Thyroid gland (tissue), 4 donors: ENCODE measurements at regions not wholly inside any gene's neighbourhood (a gene's known extent, or its start where the extent isn't known, plus 50 kb on each side); places are given as distances from the start of the nearest gene placed in this dataset.

Source experiments
- DNase-seq, 2 donors: peaks; one replicate each; pipeline ENCODE4 v3.0.0-alpha.2; 2019
- H3K27ac ChIP-seq, 3 donors: fragments of 200-600 bp; sonication (generic); 1 replicate in 2 of 3; 2 replicates in 1 of 3; pipeline ENCODE4 v1.5.1; 2016 to 2019; ENCODE audit warnings: mild to moderate bottlenecking in 1 of 3, moderate library complexity in 1 of 3
- H3K27me3 ChIP-seq: fragments of 200-600 bp; sonication (generic); one replicate; pipeline ENCODE4 v1.5.1; 2019
- H3K36me3 ChIP-seq, 2 donors: fragments of 200-600 bp; sonication (generic); one replicate each; pipeline ENCODE4 v1.5.1; 2016 to 2019
- H3K4me1 ChIP-seq, 2 donors: fragments of 200-600 bp; sonication (generic); one replicate each; pipeline ENCODE4 v1.5.1; 2017 to 2019
- H3K4me3 ChIP-seq, 3 donors: fragments of 200-600 bp; sonication (generic); replicated peaks in 1 of 3; 1 replicate in 2 of 3; 2 replicates in 1 of 3; pipeline ENCODE4 v1.5.1; 2016; ENCODE audit warnings: mild to moderate bottlenecking in 1 of 3
- H3K9me3 ChIP-seq: fragments of 200-600 bp; sonication (generic); one replicate; pipeline ENCODE4 v1.5.1; 2017
- POLR2A ChIP-seq, 2 donors: fragments of 450-650 bp; IDR thresholded peaks; one replicate each; pipeline ENCODE4 v1.6.1; 2017; ENCODE audit warnings: antibody characterized with exemption in 2 of 2, mild to moderate bottlenecking in 2 of 2, moderate library complexity in 1 of 2
- WGBS, 2 donors: methylation state at CpG; one replicate each; pipeline ENCODE4 v1.1.5; 2017; 5-methylcytosine and 5-hydroxymethylcytosine counted together
- intact Hi-C: fragments of 100-400 bp; cut with DNase I; formaldehyde crosslinking; loops from one replicate; pipeline ENCODE4 v1.15.1; 2023
- TF ChIP-seq, protein P1 (sequence below), 6 experiments: fragments of 200-600 bp in 3 of 6; fragments of 450-650 bp in 3 of 6; sonication (generic) in 3 of 6; IDR thresholded peaks; one replicate each; pipeline ENCODE4 v1.5.1; 2016 to 2019; ENCODE audit warnings: antibody characterized with exemption in 6 of 6, mild to moderate bottlenecking in 2 of 6, inconsistent platforms in 1 of 6, moderate library complexity in 1 of 6

DNA sequence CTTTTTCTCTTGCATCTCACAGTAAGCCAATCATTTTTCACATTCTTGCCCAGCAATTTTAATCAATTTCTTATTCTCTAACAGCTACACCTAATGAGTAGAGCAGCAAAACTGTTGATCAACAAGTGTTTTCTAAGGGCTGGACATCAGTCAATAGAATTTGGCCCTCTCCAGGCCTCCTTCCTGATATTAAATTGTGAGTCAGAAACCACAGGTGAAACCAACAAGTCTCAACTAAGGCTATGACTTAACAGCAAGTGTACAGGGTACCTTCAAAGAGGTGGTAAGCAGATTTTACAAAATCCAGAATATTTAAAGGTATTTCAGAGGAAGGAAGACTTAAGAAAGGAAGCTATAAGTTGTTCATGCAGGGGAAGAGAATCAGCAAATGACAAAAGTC lies 156.5 kb upstream of the ARHGAP24 start:
- intact Hi-C loops = no loop called here
- no peaks in the 10 kb centered on the region for H3K27me3 ChIP-seq
- no peak overlapping the region for H3K4me3 ChIP-seq
- TF ChIP-seq, protein P1, sequence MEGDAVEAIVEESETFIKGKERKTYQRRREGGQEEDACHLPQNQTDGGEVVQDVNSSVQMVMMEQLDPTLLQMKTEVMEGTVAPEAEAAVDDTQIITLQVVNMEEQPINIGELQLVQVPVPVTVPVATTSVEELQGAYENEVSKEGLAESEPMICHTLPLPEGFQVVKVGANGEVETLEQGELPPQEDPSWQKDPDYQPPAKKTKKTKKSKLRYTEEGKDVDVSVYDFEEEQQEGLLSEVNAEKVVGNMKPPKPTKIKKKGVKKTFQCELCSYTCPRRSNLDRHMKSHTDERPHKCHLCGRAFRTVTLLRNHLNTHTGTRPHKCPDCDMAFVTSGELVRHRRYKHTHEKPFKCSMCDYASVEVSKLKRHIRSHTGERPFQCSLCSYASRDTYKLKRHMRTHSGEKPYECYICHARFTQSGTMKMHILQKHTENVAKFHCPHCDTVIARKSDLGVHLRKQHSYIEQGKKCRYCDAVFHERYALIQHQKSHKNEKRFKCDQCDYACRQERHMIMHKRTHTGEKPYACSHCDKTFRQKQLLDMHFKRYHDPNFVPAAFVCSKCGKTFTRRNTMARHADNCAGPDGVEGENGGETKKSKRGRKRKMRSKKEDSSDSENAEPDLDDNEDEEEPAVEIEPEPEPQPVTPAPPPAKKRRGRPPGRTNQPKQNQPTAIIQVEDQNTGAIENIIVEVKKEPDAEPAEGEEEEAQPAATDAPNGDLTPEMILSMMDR (IDR thresholded peaks at IDR 0.05) = no peak
- no peak for TF ChIP-seq POLR2A (IDR thresholded peaks at IDR 0.05)
- DNase-seq = no peak
- H3K9me3 ChIP-seq = no peaks in the 10 kb centered on the region
- no peak overlapping the region for H3K27ac ChIP-seq
- H3K4me1 ChIP-seq = no peaks in the 10 kb centered on the region
- no peaks in the 10 kb centered on the region for H3K36me3 ChIP-seq

DNA sequence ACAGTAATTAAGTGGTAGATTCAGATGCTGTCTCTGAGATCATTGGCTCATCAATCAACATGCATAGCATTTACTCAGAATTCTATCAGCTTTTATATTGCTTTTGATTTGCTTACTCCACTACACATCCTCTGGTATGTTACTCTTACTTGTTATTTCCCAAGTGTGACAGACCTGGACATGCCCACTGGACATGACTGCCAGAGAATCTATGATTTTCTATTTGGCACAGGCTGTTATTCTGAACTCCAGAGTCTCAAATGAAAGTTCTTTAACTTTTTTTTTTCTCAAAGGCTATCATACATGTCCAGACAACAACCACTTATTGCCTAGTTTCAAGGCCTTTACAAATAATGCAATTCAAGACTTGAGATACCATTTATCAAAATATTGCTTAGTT lies 116.1 kb upstream of the ARHGAP24 start:
- H3K27me3 ChIP-seq = no peaks in the 10 kb centered on the region
- no peaks in the 10 kb centered on the region for H3K9me3 ChIP-seq
- DNase-seq = no peak
- no peak for TF ChIP-seq POLR2A (IDR thresholded peaks at IDR 0.05)
- TF ChIP-seq, protein P1 (IDR thresholded peaks at IDR 0.05) = no peak
- H3K4me3 ChIP-seq = no peak overlapping the region
- intact Hi-C loops = no loop called here
- H3K4me1 ChIP-seq = no peaks in the 10 kb centered on the region
- no peaks in the 10 kb centered on the region for H3K36me3 ChIP-seq
- H3K27ac ChIP-seq = no peak overlapping the region

DNA sequence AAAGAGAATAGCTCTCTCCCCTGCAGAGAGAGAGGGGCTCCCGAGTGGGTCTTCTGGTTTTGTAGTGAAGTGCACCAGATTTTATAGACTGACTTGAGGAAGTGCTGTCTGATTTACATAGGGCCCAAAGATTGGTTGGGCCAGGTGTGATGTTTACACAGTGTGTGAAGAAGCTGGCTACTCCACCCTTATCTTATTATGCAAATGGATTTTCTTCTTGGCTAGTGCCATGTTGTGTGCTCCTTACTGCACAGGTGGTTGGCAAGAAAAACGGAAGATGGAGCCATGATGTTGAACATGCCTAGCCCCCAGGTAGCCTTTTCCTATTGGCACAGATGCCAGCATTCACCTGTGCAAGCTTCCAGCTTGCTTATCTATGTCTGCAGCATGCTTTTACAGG lies 112.4 kb upstream of the ARHGAP24 start:
- no peaks in the 10 kb centered on the region for H3K4me1 ChIP-seq
- H3K36me3 ChIP-seq = no peaks in the 10 kb centered on the region
- no peak for DNase-seq
- no peak for TF ChIP-seq POLR2A (IDR thresholded peaks at IDR 0.05)
- TF ChIP-seq, protein P1 (IDR thresholded peaks at IDR 0.05) = no peak
- H3K4me3 ChIP-seq = no peak overlapping the region
- H3K27me3 ChIP-seq = no peaks in the 10 kb centered on the region
- no peaks in the 10 kb centered on the region for H3K9me3 ChIP-seq
- intact Hi-C loops = no loop called here
- no peak overlapping the region for H3K27ac ChIP-seq
- WGBS, 2 donors = 86 to 87% methylated on average over 2 of the region's 2 CpGs

DNA sequence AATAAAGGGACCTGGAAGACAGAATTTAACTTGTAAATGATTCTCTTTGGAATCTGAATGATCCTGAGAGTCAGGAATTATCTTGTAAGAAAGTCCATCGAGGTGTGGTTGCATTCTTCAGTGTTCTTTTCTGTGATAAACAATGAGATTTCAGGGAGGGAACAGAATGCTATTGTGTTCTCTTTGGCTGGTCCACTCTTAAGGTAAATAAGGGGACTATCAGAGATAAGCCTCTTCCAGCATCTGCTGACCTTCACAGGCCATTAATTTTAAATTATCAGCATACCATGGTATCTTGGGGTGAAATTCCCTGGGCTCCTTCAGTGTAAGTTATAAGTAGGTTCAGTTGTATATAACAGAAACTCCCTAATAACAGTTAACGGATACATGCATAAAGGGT lies 107.1 kb upstream of the ARHGAP24 start:
- Histone ChIP-seq H3K36me3 (no peaks in the 10 kb centered on the region), H3K4me1 (no peaks in the 10 kb centered on the region), H3K9me3 (no peaks in the 10 kb centered on the region), H3K27ac (no peak overlapping the region), H3K27me3 (no peaks in the 10 kb centered on the region), H3K4me3 (no peak overlapping the region)
- TF ChIP-seq, protein P1 (IDR thresholded peaks at IDR 0.05) = no peak
- TF ChIP-seq POLR2A (IDR thresholded peaks at IDR 0.05) = no peak
- 53 to 56% methylated on average over 2 of the region's 2 CpGs for WGBS, 2 donors
- intact Hi-C loops = no loop called here
- DNase-seq = no peak

DNA sequence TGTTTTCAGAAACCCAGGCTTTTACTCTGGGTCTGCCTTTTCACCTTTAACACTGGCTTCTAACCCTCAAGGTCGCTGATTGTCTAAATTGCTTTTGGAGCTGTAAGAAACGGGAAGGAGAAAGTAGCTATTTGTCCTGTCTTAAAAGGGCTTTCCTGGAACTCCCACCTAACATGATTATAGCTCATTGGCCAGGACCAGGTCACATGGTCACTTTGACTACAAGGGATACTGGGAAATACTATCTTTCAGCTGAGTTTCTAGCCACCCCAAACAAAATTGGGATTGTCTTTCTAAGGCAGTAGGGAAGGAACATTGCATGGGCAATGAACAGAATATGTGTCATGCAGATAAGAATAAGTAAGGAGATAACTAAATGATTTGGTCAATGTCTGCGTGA lies 106.7 kb upstream of the ARHGAP24 start:
- Histone ChIP-seq H3K4me3 (no peak overlapping the region), H3K36me3 (no peaks in the 10 kb centered on the region), H3K4me1 (no peaks in the 10 kb centered on the region), H3K9me3 (no peaks in the 10 kb centered on the region), H3K27me3 (no peaks in the 10 kb centered on the region), H3K27ac (no peak overlapping the region)
- intact Hi-C loops = no loop called here
- no peak for DNase-seq
- 67 to 74% methylated on average over 3 of the region's 3 CpGs for WGBS, 2 donors
- TF ChIP-seq, protein P1 (IDR thresholded peaks at IDR 0.05) = no peak
- TF ChIP-seq POLR2A (IDR thresholded peaks at IDR 0.05) = no peak
